A549 (cell line): ENCODE measurements at regions not wholly inside any gene's neighbourhood (a gene's known extent, or its start where the extent isn't known, plus 50 kb on each side); places are given as distances from the start of the nearest gene placed in this dataset.

Experiments
- CEBPB ChIP-seq, 2 experiments: fragments of >200 bp in 1 of 2; sonication (Bioruptor Twin) in 1 of 2; formaldehyde crosslinking in 1 of 2; IDR thresholded peaks; 2 replicates each; pipeline ENCODE4 v1.6.1; 2012 to 2016
- CTCF ChIP-seq: fragments of >200 bp; sonication (Bioruptor Twin); formaldehyde crosslinking; IDR thresholded peaks from 3 replicates; pipeline ENCODE4 v1.5.1; 2016
- FOSB ChIP-seq: fragments of 250-450 bp; sonication (Bioruptor Pico); IDR thresholded peaks from 2 replicates; pipeline ENCODE4 v1.5.0; 2020; ENCODE audit warnings: mild to moderate bottlenecking, moderate library complexity
- MYC ChIP-seq: IDR thresholded peaks from 2 replicates; pipeline ENCODE4 v1.6.1; 2012; ENCODE audit warnings: mild to moderate bottlenecking, inconsistent platforms, low read length, improper control_type of control experiment, borderline replicate concordance
- POLR2A ChIP-seq: IDR thresholded peaks from 2 replicates; pipeline ENCODE4 v1.6.1; 2012; ENCODE audit warnings: mild to moderate bottlenecking, low read length
- RAD21 ChIP-seq, 2 experiments: fragments of >200 bp in 1 of 2; sonication (Bioruptor Twin) in 1 of 2; formaldehyde crosslinking in 1 of 2; IDR thresholded peaks in 1 of 2; conservative IDR thresholded peaks in 1 of 2; 2 replicates in 1 of 2; 3 replicates in 1 of 2; pipeline ENCODE4 v1.6.1; 2012 to 2018; ENCODE audit warnings: inconsistent platforms in 1 of 2
- RFX5 ChIP-seq: fragments of 450-650 bp; IDR thresholded peaks from 2 replicates; pipeline ENCODE4 v1.7.1; 2014; ENCODE audit warnings: antibody characterized with exemption, mild to moderate bottlenecking, moderate library complexity
- USF2 ChIP-seq: fragments of 450-650 bp; IDR thresholded peaks from 2 replicates; pipeline ENCODE4 v1.6.1; 2014; ENCODE audit warnings: antibody characterized with exemption

DNA sequence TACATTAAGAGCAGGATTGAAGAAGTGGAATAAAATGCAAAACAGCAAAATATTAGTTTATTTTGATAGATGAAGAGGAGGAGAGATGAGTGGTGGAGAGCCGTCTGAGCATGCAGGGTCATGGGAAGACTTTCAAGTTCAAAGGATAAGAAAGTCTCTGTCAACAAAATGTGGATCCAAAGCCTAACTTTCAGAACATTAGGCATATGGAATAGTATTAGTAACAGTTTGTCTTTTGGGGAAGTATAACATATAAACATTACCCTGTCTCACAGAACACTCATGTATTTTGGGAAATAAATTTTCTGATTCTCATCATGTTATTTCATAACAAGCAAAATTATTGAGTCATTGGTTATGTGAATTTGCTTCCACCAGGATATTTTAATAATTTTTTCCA is 104.3 kb upstream of the CEP126 start:
- TF ChIP-seq CEBPB (IDR thresholded peaks at IDR 0.05) (no peak), USF2 (no peak), CTCF (no peak), RAD21 (conservative IDR thresholded peaks at IDR 0.05 in 1 of 2, IDR thresholded peaks at IDR 0.05 in 1 of 2) (no peak), RFX5 (no peak), MYC (no peak), POLR2A (no peak), FOSB (CRISPR knock-in tag) (no peak)
